GM23338 (cell line): ENCODE measurements at regions not wholly inside any gene's neighbourhood (a gene's known extent, or its start where the extent isn't known, plus 50 kb on each side); places are given as distances from the start of the nearest gene placed in this dataset.

ENCODE experiments used
- CTCF ChIP-seq, 2 experiments: fragments of 200-600 bp in 1 of 2; sonication (generic) in 1 of 2; conservative IDR thresholded peaks; 2 replicates each; pipeline versions ENCODE4 v1.5.1 to v1.6.1; 2016 to 2017; ENCODE audit warnings: antibody characterized with exemption in 2 of 2, low read depth in 2 of 2, mild to moderate bottlenecking in 2 of 2, moderate library complexity in 1 of 2
- TF ChIP-seq, protein P1 (sequence below): IDR thresholded peaks from one replicate; pipeline ENCODE4 v1.6.1; 2018; ENCODE audit warnings: antibody characterized with exemption; ENCODE audit not compliant: unreplicated experiment

GRCh38 chr12:89883630-89884389 is 175.2 kb upstream of the ATP2B1 start:
- TF ChIP-seq CTCF (conservative IDR thresholded peaks at IDR 0.05; ENCODE audit: low read depth in 2 of 2), result no peak
- TF ChIP-seq, protein P1, sequence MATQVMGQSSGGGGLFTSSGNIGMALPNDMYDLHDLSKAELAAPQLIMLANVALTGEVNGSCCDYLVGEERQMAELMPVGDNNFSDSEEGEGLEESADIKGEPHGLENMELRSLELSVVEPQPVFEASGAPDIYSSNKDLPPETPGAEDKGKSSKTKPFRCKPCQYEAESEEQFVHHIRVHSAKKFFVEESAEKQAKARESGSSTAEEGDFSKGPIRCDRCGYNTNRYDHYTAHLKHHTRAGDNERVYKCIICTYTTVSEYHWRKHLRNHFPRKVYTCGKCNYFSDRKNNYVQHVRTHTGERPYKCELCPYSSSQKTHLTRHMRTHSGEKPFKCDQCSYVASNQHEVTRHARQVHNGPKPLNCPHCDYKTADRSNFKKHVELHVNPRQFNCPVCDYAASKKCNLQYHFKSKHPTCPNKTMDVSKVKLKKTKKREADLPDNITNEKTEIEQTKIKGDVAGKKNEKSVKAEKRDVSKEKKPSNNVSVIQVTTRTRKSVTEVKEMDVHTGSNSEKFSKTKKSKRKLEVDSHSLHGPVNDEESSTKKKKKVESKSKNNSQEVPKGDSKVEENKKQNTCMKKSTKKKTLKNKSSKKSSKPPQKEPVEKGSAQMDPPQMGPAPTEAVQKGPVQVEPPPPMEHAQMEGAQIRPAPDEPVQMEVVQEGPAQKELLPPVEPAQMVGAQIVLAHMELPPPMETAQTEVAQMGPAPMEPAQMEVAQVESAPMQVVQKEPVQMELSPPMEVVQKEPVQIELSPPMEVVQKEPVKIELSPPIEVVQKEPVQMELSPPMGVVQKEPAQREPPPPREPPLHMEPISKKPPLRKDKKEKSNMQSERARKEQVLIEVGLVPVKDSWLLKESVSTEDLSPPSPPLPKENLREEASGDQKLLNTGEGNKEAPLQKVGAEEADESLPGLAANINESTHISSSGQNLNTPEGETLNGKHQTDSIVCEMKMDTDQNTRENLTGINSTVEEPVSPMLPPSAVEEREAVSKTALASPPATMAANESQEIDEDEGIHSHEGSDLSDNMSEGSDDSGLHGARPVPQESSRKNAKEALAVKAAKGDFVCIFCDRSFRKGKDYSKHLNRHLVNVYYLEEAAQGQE, result no peak
